Activated CD4-positive, alpha-beta T cell treated with anti-CD3 and anti-CD28 coated beads, Interleukin-2, Interleukin-6, amounts not matched to agents 100 ng/mL and 50 ng/mL, durations not matched to agents 16 hours and 8 hours (primary cell): ENCODE measurements at regions not wholly inside any gene's neighbourhood (a gene's known extent, or its start where the extent isn't known, plus 50 kb on each side); places are given as distances from the start of the nearest gene placed in this dataset.
A peak's percentile ranks its signal among the peaks of the same experiment; 100 is the strongest.
"Not testable (repeated sequence)": the region's sequence is repeated elsewhere in the genome, so short reads cannot be mapped to it uniquely, and the experiment has no call there.

ENCODE experiments used
- DNase-seq: peaks from one replicate; pipeline ENCODE4 v3.0.0-alpha.2; 2020

DNA sequence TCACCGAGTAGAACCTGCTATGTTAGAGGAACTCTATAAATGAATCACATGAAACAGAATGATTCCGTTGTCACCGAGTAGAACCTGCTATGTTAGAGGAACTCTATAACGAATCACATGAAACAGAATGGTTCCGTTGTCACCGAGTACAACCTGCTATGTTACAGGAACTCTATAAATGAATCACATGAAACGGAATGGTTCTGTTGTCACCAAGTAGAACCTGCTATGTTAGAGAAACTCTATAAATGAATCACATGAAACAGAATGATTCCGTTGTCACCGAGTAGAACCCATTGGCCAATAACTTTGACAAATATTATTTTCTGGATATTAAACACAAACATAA lies 309.1 kb upstream of the FRG1 start:
- DNase-seq: peak; percentile 43

DNA sequence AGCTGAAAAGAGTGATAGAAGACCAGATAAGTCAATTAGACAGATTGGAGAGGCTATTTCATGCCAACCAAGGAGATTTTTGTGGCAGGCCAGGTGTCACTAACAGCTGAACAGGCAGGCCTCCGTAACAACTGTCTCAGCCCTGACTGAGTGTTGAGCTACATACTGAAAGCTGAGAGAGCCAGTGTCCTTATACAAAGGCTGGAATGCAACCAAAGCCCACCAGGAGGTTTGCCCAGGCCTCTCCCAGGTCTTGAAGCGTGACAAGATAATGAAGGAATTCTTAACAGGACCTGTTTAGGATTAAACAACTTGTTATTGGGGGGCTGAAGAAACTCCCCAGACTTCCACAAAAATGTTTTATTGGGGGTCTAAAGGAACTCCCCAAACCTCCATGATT lies 290.2 kb upstream of the FRG1 start:
- not testable (repeated sequence) for DNase-seq

- DNase-seq: not testable (repeated sequence)
Observed at GRCh38 chr4:189653130-189653653, 287.5 kb upstream of the FRG1 start.

DNA sequence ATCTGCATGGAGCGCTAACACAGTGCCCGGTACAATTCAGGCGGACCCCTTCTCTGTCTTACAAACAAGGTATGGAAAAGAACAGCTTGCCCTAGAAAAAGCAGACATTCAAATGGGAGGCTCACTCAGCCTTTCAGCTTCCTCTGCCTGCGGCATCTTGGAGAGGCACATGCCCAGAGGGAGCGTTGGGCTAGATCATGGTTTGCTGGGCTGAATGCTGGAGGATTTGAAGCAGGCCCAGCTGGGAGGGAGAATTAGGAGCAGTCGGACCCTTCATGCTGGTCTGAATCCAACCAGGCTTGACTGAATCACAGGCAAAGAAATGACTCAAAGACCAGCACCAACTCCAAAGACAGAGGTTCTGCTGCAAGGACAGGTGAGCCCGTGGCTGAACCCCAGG lies 286.7 kb upstream of the FRG1 start:
- DNase-seq: not testable (repeated sequence)

GRCh38 chr4:189654396-189654795 lies 286.3 kb upstream of the FRG1 start:
- not testable (repeated sequence) for DNase-seq

- DNase-seq: not testable (repeated sequence)
Observed at GRCh38 chr4:189655817-189656216, 284.9 kb upstream of the FRG1 start.

GRCh38 chr4:189656641-189657040 lies 284.0 kb upstream of the FRG1 start:
- DNase-seq: no peak

DNA sequence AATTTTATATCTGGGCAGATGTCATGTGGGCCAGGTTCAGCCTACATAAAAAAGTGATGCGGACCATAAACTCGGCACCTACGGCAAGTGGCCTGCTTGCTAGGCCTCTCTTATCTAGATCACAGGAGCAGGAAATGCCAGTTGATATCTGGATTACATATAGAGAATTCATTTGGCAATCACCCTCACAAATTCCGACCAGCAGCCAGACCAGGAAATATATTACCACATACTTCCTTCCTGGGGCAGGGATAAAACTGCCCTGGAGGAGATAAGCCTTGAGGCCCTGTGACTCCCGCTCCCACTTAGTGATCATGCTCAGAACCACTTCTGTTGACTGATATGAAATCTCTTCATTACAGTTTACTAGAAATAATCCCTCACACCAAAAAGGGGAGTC lies 282.4 kb upstream of the FRG1 start:
- DNase-seq: not testable (repeated sequence)

DNA sequence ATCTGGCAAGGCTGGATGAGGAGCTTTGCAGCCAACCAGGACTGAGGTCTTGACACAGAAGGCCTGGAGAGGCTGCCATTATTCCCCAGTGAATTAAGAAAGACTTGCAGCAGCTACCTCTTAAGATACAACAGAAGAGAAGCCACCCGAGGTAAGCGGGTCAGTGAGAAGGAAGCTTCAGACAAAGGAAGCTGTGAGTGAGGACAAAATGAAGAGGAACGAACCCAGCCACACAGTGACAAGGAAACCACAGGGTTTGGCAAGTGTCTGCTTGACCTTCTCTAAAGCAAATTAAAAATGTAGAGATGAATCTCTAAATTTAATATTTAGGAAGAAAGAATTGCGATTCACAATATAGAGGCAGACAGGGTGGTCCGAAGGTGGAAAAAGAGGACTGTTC lies 281.8 kb upstream of the FRG1 start:
- not testable (repeated sequence) for DNase-seq

GRCh38 chr4:189659287-189659686 lies 281.4 kb upstream of the FRG1 start:
- DNase-seq: peak; percentile 15

GRCh38 chr4:189660722-189661360 lies 279.8 kb upstream of the FRG1 start:
- no peak for DNase-seq

- no peak for DNase-seq
Observed at GRCh38 chr4:189664693-189665250, 275.9 kb upstream of the FRG1 start.

DNA sequence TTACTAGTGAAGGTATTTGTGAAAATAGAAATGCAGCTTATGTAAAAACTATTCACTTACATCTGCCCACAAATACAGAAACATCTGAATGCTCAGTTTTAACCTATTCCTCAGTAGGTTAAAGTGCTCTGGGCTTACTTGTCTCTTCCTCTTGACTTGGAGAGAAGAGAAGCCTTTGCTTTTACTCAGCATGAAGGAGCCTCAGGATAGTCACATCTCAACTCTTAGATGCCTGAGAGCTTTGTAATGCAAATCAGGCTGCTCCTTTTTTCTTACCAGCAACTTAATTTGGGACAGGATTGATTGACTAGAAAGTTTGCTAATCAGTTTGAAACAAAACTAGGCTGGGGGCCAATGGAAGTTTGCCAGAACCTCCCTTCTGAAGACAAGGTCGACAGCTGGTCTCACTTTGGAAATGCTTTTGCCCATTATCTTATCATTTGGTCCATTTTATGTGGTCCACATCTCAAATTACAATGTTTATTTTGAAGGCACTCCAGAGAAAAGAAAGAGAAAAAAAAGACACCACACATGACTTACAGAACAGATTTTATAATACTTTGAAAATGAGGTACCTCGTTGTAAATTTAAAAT lies 274.9 kb upstream of the FRG1 start:
- not testable (repeated sequence) for DNase-seq

DNA sequence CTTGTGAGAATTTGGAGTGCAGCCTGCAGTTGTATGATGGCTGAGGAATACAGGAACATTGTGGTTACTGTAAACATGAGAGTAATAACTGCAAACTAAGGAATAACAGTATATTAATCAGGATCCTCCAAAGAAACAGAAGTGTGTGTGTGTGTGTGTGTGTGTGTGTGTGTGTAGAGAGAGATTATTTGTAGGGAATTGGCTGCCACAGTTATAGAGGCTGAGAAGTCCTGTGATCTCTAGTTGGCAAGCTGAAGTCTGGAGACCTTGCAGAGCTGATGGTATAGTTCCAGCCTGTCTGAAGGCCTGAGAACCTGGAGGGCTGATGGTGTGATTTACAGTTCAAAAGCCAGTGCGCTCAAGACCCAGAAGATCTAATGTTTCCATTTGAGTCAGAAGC lies 273.3 kb upstream of the FRG1 start:
- DNase-seq: not testable (repeated sequence)

DNA sequence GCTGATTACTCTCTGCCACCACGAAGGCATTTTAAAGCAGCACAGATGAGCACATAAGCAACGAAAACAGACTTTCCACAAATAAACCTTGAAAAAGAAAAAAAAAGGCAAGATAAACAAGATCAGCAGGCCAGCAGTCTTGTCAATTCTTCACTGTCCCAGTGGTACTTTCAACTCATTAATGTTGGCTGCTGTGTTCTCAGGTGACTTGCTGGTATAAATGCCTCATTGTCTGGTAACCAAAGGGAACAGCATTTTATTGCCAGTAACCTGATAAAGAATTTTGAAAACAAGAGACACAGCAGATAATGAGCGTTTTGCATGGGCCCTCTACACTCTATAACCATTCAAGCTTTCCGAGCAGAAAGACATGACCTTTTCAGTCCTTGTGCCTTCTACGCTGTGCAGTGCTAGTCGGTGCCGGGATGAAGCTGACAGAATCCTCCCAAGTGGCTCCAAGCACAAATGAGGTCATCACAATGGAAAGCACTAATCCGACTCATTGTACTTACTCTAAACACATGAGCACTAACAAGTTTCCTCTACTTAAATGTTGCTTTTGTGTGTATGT lies 242.9 kb upstream of the FRG1 start:
- DNase-seq: not testable (repeated sequence)

DNA sequence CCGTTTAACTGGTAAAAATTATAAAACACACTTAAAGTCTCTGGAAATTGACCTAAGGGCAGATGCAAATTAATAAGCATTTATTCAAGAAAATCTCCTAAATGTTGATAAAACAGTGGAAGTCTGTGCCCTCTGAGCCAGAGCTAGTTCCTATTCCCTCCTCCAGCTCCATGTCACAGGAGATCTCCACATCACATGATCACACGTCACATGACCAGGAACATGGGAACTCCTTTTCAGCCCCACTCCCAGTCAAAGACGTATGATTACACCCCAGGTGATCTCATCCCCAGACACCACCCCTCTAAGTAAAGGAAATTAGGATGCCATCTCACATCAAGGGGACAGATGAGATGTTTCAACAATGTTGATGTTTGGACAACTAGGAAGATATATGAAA lies 237.7 kb upstream of the FRG1 start:
- not testable (repeated sequence) for DNase-seq

- not testable (repeated sequence) for DNase-seq
Observed at GRCh38 chr4:189706821-189707220, 233.9 kb upstream of the FRG1 start.

- DNase-seq: not testable (repeated sequence)
Observed at GRCh38 chr4:189707227-189707626, 233.4 kb upstream of the FRG1 start.

DNA sequence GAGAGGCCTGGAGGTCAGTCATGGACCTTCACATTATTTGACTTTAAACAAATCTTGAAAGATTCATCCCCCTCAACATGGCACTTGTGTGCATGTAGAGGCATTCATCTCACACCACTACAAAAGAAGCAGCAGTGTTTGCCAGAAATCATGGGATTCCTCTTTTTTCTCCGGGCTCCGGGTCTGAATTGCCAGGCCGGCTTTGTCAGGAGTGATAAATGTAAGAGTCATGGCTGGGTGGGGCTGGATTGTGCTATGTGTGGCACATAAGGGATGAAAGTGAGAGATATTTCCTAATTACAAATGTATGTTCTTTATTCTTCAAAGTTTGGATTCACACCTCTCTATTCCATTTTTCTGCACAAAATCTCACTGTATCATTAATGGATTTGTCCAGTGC lies 228.7 kb upstream of the FRG1 start:
- DNase-seq: not testable (repeated sequence)

- not testable (repeated sequence) for DNase-seq
Observed at GRCh38 chr4:189721016-189721993, 219.4 kb upstream of the FRG1 start.

- not testable (repeated sequence) for DNase-seq
Observed at GRCh38 chr4:189722324-189723003, 218.2 kb upstream of the FRG1 start.
